Ammon's horn (tissue), 1 donor: ENCODE measurements at regions not wholly inside any gene's neighbourhood (a gene's known extent, or its start where the extent isn't known, plus 50 kb on each side); places are given as distances from the start of the nearest gene placed in this dataset.
A peak's percentile ranks its signal among the peaks of the same experiment; 100 is the strongest.

ENCODE experiments used
- DNase-seq: peaks from one replicate; pipeline ENCODE4 v3.0.0-alpha.2; 2016; ENCODE audit warnings: low spot score

DNA sequence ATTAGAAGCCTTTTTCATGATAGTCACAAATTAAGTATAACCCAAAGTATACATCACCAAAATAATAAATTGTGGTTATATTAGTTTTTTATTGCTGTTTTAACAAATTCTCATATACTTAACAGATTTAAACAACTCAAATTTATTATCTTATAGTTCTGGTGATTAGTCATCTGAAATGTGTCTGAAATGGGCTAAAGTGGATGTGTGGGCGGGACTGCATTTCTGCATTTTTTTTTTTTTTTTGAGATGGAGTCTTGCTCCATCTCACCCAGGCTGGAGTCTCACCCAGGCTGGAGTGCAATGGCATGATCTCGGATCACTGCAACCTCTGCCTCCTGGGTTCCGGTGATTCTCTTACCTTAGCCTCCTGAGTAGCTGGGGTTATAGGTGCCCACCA lies 891.5 kb upstream of the CELF2 start:
- DNase-seq, result no peak

DNA sequence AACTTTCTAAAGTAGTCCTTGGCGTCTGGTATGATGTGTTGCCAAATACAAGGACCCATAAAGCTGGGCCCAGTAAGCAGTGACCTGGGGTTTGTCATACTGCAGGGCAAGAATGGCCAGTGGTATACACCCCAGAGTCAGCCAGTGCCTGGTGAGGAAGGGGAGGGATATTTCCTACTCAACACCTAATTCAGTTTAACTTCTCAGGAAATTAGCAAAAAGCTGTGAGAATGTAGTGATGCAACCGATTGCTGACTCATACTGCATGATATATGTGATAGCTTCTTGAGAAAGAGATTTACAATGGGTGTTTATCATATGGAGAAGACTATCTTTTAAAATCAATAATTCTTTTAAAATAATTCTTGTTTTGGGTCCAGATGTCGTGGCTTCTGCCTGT lies 889.3 kb upstream of the CELF2 start:
- DNase-seq, result no peak

DNA sequence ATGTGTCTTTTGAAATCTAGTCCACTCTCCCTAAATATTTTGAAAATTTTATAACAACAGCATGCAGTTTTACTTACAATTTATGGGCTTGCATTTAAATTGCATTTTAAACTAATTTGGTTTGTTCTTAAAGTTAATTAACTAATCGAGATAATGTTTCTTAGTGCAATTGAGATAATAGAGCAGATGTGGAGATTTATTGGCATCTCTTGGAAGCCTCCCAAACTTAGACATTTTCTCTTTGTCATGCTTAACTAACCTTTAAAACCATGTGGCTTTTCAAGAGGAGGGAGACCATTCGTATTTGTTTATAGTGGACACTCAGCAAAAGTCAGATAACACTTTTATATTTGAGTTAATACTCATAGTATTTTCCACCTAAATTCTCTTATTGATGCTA lies 887.0 kb upstream of the CELF2 start:
- DNase-seq, result no peak

DNA sequence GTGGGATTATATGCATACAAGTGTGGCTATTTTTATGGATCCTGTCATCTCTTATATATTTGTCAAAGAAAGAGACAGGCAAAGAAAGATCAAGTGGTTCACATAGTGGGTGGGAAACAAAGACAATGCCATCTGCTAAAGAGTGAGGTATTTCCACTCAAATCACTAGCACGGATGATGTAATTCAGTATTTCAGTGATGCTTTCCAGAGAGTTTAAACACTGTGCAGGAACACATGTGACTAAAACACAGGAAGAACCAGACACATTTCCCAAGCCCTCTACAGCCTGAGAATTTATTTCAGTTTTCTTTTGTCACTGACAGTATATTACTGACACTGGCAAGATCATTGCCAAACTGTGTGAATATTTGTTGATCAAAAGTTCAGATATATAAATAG lies 885.7 kb upstream of the CELF2 start:
- peak; percentile 35 for DNase-seq

DNA sequence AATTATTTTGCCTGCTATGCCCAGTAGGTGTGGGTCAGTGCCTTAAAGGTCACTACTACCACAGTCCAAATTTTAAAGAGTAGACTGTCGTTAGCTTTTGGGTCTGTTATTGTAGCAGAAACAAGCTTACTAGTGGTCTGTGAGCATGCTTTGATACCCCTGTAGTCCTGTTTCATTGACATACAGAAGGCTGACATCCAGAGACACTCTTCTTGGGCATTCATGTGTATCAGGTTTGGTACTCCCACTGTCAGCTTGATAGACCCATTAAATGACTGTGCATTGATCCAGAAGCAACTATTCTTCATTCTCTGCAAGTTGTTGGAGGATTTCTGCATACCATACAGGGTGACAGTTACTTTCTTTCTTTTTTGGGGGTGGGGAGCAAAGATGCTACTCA lies 884.4 kb upstream of the CELF2 start:
- DNase-seq, result no peak

DNA sequence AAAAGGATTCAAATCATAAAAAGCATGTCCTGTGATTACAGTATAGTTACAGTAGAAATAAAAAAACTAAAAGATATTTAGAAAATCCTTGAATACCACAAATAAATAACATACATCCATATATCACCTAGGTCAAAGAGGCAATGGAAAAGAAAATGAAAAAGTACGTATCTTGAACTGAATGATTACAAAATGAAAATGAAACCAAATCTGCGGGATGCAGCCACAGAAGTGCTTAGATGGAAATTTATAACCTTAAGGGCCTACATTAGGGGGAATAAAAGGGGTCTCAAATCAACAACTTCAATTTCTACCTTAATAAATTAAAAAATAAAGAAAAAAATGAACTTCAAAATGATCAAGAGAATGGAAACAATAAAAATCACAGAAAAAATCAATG lies 879.0 kb upstream of the CELF2 start:
- DNase-seq, result no peak

DNA sequence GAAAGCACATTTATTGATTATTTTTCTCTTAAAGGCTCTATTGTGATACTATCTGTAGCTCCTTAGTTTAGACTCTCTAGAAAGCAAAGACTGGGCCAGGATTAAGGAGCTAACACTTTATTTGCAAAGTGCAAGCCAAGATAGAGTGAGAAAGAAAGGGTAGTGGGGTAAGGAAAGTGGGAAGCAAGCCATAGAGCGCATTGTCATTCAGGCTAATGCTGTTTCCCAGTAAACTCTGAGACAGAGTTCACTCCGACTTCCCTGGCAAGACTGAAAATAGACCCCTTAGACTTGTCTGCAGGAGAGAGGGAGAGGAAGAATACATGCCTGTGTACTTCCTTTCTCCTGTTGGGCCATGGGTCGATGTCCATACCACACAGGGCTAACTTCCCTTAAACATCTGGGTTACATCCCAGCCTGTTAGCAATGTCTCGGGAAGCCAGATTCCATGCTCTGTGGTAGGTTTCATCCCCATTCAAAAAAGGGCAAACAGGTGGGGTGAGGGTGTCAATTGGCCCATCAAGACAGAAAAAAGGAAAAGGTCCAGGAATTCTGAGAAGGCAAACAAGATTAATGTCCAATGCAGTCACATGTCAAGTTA lies 875.8 kb upstream of the CELF2 start:
- DNase-seq, result no peak

DNA sequence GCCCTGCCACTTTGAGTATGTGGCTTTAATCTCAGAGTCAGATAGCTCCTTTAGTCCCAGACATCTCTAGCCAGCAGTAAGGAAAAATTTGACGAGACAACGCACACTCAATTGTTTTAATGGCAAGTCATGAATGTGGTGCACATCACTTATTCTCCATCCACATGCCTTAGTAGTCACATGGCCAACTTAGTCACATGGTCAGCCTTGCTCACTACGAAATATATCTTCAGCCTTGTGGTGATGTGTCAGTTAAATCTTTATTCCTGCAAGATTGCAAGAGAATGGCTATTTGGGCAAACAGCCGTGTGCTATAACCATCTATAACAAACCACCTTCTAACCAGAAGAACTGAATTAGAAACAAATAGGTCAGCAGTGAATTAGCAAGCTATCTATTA lies 871.1 kb upstream of the CELF2 start:
- DNase-seq, result no peak

DNA sequence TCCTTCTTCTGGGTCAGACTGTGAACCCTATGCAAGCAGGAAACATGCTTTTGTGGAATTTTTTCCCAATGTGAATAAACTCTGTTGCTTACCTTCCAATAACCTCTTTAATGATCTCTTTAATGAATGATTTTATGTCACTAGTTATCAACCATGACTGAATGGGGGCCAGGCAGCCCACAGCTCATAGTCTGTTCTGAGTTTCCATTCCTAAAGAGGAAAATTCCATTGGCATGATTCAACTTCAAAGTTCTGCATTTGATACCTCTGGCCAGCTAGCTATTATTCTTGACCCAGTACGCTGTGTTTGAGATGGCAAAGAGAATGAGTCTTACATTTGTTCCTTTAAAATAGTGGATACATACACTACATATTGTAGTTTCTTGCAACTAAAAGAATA lies 867.8 kb upstream of the CELF2 start:
- no peak for DNase-seq

DNA sequence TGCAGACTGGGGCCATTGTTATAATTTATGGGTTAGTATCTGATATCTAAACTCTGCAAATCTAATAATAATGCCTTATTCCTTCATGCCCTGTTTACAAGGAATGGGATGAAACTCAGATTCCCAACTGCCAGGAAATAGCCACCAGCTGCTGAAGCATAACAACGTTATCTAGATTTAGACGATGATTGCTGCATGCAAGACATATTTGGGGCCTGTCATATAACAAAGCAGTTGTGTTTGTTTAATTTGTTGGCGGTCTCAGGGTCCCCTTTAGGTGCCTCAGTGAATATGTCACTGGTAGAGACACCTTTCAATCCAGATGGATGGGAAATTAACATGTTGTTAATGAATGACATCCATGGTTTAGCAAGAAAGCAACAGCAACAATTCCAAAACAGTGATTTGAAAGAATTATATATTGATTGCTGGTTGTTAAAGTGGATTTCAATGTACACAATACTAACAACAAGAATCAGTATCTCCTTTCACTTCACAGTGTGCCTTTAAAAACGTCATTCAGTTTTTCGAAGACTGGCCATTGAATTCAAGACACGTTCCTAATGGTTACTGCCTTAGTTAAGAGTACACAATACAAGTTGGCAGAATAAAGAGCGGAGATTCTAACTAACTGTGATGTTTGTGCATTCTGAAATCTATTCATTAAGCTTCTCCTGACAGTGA lies 860.6 kb upstream of the CELF2 start:
- DNase-seq, result no peak

DNA sequence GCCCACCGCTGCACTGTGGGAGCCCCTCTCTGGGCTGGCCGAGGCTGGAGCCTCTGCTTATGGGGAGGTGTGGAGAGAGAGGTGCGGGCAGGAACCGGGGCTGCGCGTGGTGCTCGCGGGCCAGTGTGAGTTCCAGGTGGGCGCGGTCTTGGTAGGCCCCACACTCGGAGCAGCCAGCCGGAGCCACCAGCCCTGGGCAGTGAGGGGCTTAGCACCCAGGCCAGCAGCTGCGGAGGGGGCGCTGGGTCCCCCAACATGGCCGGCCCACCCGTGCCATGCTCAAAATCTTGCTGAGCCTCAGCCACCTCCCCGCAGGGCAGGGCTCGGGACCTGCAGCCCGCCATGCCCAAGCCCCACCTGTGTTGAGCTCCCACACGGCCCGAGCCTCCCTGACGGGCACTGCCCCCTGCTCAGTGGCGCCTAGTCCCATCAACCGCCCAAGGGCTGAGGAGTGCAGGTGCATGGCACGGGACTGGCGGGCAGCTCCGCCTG lies 856.8 kb upstream of the CELF2 start:
- no peak for DNase-seq

DNA sequence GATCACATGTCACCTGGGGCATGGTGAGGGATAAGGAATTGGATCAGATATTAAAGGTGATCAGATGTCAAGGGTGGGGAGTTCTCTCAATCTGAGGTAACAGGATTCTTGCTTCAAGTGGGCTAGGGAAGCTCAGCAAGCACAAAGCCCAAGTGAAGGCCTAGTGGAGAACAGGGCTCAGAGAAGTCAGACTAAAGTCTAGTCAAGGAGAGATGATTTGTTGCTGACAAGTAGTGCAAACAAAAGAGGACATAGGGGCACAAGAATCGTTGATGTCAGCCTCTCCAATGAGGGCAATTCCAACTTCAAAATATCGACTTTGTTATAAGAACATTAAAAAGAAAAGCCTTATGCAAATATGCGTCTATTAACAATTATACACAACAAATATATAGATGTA lies 852.8 kb upstream of the CELF2 start:
- no peak for DNase-seq

DNA sequence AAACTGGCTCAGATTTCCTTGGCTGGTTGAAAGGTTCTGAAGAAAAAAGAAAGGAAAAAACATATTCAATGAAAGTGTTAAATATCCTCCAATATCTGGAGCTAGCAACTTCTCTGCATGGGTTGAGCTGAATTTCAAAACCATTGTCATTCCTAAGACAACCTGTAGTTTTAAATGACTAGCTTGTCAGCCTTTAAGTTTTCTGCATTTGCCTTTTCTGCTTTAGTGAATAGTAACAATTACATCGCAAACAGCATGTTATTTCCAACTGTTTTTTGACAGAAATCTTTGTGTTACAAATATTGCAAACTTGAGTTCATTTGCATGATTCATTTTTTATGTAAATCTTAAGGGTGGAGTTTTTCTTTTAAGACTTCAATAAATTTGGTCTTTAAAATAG lies 852.3 kb upstream of the CELF2 start:
- DNase-seq, result no peak

DNA sequence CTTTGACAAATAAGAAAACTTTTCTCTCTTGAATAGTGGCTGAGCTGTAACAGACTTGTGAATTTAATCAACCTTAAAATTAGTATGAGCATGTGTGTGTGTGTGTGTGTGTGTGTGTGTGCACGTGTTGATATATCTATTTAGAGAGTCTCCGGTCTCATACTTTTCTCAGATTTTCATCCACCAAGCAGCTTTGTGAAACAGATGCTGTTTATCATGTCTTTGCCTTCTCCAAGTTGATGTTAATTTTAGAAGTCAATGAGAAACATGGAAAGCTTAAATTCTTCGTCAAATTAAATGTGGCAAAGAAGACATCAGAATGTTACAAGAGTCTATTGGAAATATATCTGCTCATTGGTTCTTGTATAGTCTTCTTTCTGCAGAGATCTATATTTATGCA lies 839.2 kb upstream of the CELF2 start:
- peak; percentile 2 for DNase-seq

DNA sequence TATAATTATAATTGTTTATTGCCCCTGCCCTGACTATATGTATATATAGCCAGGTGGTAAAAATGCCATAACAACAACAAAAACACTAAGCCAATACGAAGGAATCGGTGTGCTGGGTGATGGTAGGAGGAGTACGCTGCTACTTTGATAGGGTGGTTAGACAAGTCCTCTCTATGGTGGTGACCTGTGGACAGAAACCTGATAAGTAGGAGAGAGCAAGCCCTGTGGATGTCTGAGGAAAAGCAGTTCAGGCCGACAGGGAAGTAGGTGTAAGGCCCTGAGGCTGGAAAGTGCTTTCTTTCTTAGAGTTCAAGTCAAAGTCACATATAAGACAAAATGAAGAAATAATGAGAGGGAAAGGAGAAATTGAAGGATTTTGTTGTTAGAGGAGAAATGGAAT lies 823.8 kb upstream of the CELF2 start:
- DNase-seq, result no peak

DNA sequence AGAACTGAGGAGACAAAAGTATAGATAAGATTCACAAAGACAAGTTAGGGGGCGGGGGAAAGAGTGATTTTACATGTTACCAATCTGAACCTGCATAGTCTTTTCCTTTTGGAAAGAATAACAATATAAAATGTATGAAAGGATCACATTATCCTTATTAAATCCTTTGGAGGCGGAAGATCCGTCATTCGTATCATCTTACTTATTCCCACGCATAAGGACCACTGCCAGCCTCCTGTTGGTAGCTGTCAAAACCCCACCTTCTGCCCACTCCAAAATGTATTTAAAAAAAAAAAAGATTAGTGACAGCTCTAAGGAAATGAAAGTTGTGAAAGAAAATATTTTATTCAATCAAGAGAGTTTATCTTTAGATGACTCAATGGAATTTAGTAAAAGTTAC lies 821.0 kb upstream of the CELF2 start:
- no peak for DNase-seq

DNA sequence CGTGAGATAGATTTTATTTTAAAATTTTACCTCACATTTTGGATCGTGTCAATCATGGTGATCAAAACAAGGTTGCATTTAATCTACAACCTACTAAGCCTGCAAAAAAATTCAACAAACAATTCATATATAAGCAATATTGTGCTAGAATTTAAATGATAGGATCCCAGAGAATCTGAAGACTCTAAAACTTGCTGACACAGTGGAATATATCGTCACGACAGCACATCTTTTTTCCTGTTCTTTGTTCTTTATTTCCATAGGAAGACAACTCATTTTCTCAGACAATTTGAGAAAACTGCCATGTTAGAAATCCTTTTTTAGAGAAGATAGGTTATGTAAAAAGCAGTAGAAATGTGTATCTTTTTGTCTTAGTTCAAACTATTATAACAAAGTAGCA lies 820.2 kb upstream of the CELF2 start:
- no peak for DNase-seq

DNA sequence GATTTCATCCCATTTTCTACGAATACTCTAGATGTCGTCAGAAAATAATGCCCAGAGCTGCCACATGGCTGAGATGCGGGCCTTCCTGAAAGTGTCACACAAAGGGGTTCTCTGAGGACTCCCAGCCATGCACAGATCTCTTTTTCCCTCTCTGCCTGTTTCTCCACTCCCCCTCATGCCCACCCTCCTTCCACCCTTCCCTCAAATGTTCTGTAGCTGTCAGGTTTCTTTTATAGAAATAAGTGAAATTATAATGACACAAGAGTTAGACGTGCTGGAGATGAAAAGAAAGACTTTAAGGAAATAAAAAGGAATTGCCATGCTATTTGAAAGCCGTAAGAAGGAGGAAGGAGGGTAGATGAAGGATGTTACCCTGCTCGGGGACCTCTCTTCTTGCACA lies 819.3 kb upstream of the CELF2 start:
- no peak for DNase-seq

DNA sequence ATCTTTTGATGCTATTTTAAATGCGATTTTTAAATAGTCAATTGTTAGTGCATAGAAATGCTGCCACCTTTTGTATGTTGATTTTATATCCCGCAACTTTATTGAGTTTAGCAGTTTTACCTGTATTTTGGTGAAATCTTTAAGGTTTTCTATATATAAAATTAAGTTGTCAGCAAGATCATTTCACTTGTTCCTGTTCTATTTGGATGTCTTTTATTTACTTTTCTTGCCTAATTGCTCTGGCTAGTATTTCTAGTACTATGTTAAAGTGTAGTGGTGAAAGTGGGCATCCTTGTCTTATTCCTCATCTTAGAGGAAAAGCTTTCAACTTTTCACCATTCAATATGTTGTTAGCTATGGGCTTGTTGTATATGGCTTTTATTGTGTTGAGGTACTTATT lies 813.3 kb upstream of the CELF2 start:
- no peak for DNase-seq

DNA sequence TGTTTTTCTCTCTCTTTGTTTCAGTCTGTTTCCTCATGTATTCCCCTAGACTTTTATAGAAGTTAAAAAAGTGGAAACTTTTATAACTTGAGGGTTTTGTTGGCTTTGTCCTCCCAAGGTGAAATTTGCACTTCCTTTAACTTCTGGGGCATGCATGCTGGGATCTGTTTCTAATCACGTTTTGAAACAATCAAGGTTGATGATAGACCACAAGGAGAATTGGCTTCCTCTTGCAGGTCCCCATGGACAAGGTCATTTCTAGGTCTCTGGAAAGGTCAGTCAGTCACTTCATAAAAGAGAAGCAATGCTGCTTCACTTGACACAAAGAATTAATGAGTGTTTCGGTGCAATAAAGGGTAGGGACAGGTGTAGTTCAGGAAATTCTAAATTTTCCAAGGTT lies 811.8 kb upstream of the CELF2 start:
- DNase-seq, result no peak

DNA sequence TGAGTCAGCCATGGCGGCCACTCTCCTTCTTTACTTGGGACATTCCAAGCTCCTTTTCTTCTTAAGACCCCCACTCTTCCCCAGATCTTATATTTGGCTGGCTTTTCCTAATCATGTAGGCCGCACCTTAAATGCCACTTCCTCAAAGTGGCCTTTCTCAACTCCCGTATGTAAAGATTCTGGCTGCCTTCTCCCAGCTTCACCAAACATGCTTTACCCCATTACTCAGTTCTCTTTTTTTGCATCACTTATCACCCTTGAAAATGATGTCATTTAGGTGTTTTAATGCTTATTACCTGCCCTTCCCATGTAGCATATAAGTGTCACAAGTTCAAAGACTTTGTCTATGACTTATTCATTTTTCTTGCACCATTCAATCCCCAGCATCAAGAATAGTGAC lies 810.1 kb upstream of the CELF2 start:
- DNase-seq, result no peak

DNA sequence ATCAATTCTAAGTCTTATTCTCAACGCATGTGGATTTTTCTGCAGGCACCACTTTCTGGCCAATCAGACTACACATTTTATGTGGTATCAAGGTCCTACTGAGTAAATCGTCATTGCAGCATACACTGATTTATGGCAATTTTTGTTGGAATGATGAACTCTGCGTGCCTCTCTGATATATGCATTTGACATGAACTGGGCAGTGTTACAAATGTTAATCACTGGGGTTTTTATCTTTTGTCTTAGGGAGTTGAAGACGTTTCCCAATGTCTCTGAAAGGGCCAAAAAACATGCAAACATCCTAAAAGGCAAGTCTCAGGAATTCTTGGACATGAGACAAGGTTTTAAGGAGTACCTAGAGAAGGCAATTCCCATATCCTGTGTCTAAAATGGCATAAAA lies 809.5 kb upstream of the CELF2 start:
- no peak for DNase-seq

DNA sequence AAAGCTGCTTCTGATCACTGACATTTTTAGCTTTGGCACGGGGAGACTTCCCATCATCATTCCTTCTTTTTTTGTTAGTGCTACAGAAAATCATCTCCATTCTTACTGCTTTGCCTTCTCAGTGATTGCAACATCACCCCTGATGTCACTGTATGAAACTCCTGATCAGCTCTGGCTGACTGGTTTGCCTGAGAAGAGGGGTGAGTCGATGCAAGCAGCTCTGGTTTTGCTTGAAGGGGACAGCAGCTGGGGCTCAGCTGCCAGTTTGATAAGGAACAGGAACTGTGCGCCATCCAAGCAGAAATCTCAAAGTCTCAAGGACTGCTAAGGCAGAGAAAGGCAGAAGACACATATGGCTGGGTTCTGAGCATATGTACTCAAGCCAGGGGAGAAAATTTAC lies 808.5 kb upstream of the CELF2 start:
- DNase-seq, result peak; percentile 66

DNA sequence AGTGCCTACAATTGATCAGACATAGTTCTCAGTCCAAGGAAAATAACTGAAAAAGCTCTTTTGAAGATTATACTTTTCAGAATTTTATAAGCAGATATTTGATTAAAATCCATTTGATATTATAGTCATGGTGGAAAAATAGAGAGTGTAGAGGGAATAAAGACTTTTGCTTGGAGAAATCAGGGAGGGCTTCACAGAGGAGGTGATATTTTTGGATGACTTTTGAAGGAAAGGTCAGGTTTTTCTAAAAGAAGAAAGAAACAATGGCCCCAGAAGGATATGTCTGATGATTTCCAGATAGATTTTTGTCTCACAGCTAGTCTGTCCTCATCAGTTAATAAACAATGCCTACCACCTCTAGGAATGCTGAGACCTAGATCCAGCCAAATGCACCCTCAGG lies 806.3 kb upstream of the CELF2 start:
- no peak for DNase-seq
